GM23338 (cell line): ENCODE measurements at regions not wholly inside any gene's neighbourhood (a gene's known extent, or its start where the extent isn't known, plus 50 kb on each side); places are given as distances from the start of the nearest gene placed in this dataset.

Source experiments
- ATAC-seq: fragments of 200-7000 bp; cut with Tn5 transposase; 3 replicates; pipeline ENCODE4 v1.9.1; 2020
- DNase-seq: peaks from one replicate; pipeline ENCODE4 v3.0.0-alpha.2; 2015; ENCODE audit warnings: low spot score
- H2AFZ ChIP-seq: fragments of 200-600 bp; sonication (generic); 2 replicates; pipeline ENCODE4 v1.8.0; 2016; ENCODE audit warnings: antibody characterized with exemption, mild to moderate bottlenecking, moderate library complexity
- H3F3A ChIP-seq: fragments of 200-600 bp; sonication (generic); replicated peaks from 2 replicates; pipeline ENCODE4 v1.8.0; 2017; ENCODE audit warnings: antibody characterized with exemption, mixed run types, low read depth
- H3K27ac ChIP-seq: fragments of 200-600 bp; sonication (generic); 2 replicates; pipeline ENCODE4 v1.6.1; 2016; ENCODE audit warnings: low read depth
- H3K27me3 ChIP-seq: fragments of 200-600 bp; sonication (generic); 2 replicates; pipeline ENCODE4 v1.8.0; 2016; ENCODE audit warnings: mild to moderate bottlenecking, mixed run types, moderate library complexity; ENCODE audit not compliant: insufficient read depth
- H3K36me3 ChIP-seq: fragments of 200-600 bp; sonication (generic); 2 replicates; pipeline ENCODE4 v1.8.0; 2016; ENCODE audit warnings: mild to moderate bottlenecking; ENCODE audit not compliant: insufficient read depth
- H3K4me1 ChIP-seq: fragments of 200-600 bp; sonication (generic); 2 replicates; pipeline ENCODE4 v1.8.0; 2016; ENCODE audit warnings: mild to moderate bottlenecking, moderate library complexity; ENCODE audit not compliant: insufficient read depth
- H3K4me2 ChIP-seq: fragments of 200-600 bp; sonication (generic); 2 replicates; pipeline ENCODE4 v1.7.1; 2017; ENCODE audit warnings: mixed run types
- H3K4me3 ChIP-seq: fragments of 200-600 bp; sonication (generic); 2 replicates; pipeline ENCODE4 v1.6.1; 2016; ENCODE audit warnings: mixed run types
- H3K79me2 ChIP-seq: fragments of 200-600 bp; sonication (generic); replicated peaks from 2 replicates; pipeline ENCODE4 v1.8.0; 2017; ENCODE audit warnings: mild to moderate bottlenecking; ENCODE audit not compliant: insufficient read depth
- H3K9me2 ChIP-seq: fragments of 200-600 bp; sonication (generic); 2 replicates; pipeline ENCODE4 v1.8.0; 2017; ENCODE audit not compliant: insufficient read depth
- H4K20me1 ChIP-seq: fragments of 200-600 bp; sonication (generic); replicated peaks from 2 replicates; pipeline ENCODE4 v1.8.0; 2017; ENCODE audit warnings: mild to moderate bottlenecking; ENCODE audit not compliant: insufficient read depth
- H3K27ac Mint-ChIP-seq: 2 replicates; pipeline ENCODE4 v1.8.0; 2020; ENCODE audit warnings: inconsistent platforms, mild to moderate bottlenecking, moderate library complexity, mixed read lengths
- H3K27me3 Mint-ChIP-seq: 3 replicates; pipeline ENCODE4 v1.8.0; 2022; ENCODE audit warnings: low read depth, mild to moderate bottlenecking, moderate library complexity, mixed read lengths, inconsistent platforms; ENCODE audit not compliant: insufficient read depth, poor library complexity
- H3K36me3 Mint-ChIP-seq: 3 replicates; pipeline ENCODE4 v1.8.0; 2021; ENCODE audit warnings: low read depth, mild to moderate bottlenecking, inconsistent platforms, moderate library complexity, mixed read lengths
- H3K4me1 Mint-ChIP-seq: 3 replicates; pipeline ENCODE4 v1.8.0; 2020; ENCODE audit warnings: mild to moderate bottlenecking, inconsistent platforms, mixed read lengths
- H3K4me3 Mint-ChIP-seq: 3 replicates; pipeline ENCODE4 v1.8.0; 2021; ENCODE audit warnings: moderate library complexity, mild to moderate bottlenecking, inconsistent platforms, mixed read lengths
- H3K9me3 Mint-ChIP-seq: 3 replicates; pipeline ENCODE4 v1.8.0; 2020; ENCODE audit warnings: moderate library complexity, mild to moderate bottlenecking, inconsistent platforms, mixed read lengths
- CREB1 ChIP-seq: fragments of 250-450 bp; sonication (Bioruptor Pico); IDR thresholded peaks from 2 replicates; pipeline ENCODE4 v1.5.0; 2020; ENCODE audit warnings: low read depth, mild to moderate bottlenecking, moderate library complexity
- CTCF ChIP-seq, 2 experiments: fragments of 200-600 bp in 1 of 2; sonication (generic) in 1 of 2; conservative IDR thresholded peaks; 2 replicates each; pipeline versions ENCODE4 v1.5.1 to v1.6.1; 2016 to 2017; ENCODE audit warnings: antibody characterized with exemption in 2 of 2, low read depth in 2 of 2, mild to moderate bottlenecking in 2 of 2, moderate library complexity in 1 of 2
- EZH2 ChIP-seq: fragments of 200-600 bp; sonication (generic); IDR thresholded peaks from one replicate; pipeline ENCODE4 v1.8.0; 2017; ENCODE audit warnings: antibody characterized with exemption, mild to moderate bottlenecking, low read depth; ENCODE audit not compliant: unreplicated experiment
- EZH2phosphoT487 ChIP-seq: fragments of 200-600 bp; sonication (generic); IDR thresholded peaks from one replicate; pipeline ENCODE4 v1.8.1; 2018; ENCODE audit warnings: antibody characterized with exemption; ENCODE audit not compliant: unreplicated experiment
- JUNB ChIP-seq: IDR thresholded peaks from one replicate; pipeline ENCODE4 v1.6.1; 2016; ENCODE audit warnings: antibody characterized with exemption; ENCODE audit not compliant: unreplicated experiment
- NANOG ChIP-seq: IDR thresholded peaks from 2 replicates; pipeline ENCODE4 v1.6.1; 2016; ENCODE audit warnings: antibody characterized with exemption, borderline replicate concordance
- POLR2AphosphoS5 ChIP-seq: IDR thresholded peaks from 2 replicates; pipeline ENCODE4 v1.6.1; 2016; ENCODE audit warnings: antibody characterized with exemption, low read depth
- STAT1 ChIP-seq: IDR thresholded peaks from one replicate; pipeline ENCODE4 v1.6.1; 2016; ENCODE audit warnings: antibody characterized with exemption; ENCODE audit not compliant: unreplicated experiment
- ZNF114 ChIP-seq: fragments of 250-450 bp; sonication (Bioruptor Pico); IDR thresholded peaks from 2 replicates; pipeline ENCODE4 v1.5.0; 2020; ENCODE audit warnings: mild to moderate bottlenecking, moderate library complexity
- ZNF331 ChIP-seq: fragments of 250-450 bp; sonication (Bioruptor Pico); IDR thresholded peaks from 2 replicates; pipeline ENCODE4 v1.5.0; 2020; ENCODE audit warnings: low read depth, mild to moderate bottlenecking, moderate library complexity
- TF ChIP-seq, protein P1 (sequence below): fragments of 250-450 bp; sonication (Bioruptor Pico); IDR thresholded peaks from 2 replicates; pipeline ENCODE4 v1.5.0; 2020; ENCODE audit warnings: mild to moderate bottlenecking, moderate library complexity
- TF ChIP-seq, protein P2 (sequence below): IDR thresholded peaks from one replicate; pipeline ENCODE4 v1.6.1; 2018; ENCODE audit warnings: antibody characterized with exemption; ENCODE audit not compliant: unreplicated experiment
- TF ChIP-seq, protein P3 (sequence below): IDR thresholded peaks from 2 replicates; pipeline ENCODE4 v1.6.1; 2016; ENCODE audit warnings: antibody characterized with exemption

DNA sequence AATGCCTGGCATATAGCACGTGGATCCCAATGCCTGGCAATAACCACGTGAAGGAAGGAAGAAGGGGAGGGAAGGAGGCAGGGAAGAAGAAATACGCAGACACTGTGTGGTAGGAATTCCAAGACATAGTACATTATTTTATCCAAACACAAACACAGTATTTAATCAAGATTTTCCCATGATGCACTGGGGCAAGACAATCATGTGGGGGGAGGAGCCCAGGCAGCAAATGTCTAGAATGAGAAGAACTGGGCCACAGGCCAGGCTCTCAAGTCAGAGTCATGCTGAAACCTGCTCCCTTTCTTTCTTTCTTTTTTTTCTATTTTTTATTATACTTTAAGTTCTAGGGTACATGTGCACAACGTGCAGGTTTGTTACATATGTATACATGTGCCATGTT, 717.9 kb downstream of the UQCRFS1 start:
- H3K9me2 ChIP-seq: no peaks in the 10 kb centered on the region
- DNase-seq (no peak), ATAC-seq (no peak)
- H2AFZ ChIP-seq: no peak overlapping the region
- H3K36me3 Mint-ChIP-seq: no peaks in the 10 kb centered on the region; the same call in 2 of the 3 replicates
- no peak overlapping the region for H3K4me3 ChIP-seq
- H3K27me3 ChIP-seq: no peaks in the 10 kb centered on the region
- TF ChIP-seq JUNB: no peak
- TF ChIP-seq EZH2: no peak
- TF ChIP-seq, protein P1, sequence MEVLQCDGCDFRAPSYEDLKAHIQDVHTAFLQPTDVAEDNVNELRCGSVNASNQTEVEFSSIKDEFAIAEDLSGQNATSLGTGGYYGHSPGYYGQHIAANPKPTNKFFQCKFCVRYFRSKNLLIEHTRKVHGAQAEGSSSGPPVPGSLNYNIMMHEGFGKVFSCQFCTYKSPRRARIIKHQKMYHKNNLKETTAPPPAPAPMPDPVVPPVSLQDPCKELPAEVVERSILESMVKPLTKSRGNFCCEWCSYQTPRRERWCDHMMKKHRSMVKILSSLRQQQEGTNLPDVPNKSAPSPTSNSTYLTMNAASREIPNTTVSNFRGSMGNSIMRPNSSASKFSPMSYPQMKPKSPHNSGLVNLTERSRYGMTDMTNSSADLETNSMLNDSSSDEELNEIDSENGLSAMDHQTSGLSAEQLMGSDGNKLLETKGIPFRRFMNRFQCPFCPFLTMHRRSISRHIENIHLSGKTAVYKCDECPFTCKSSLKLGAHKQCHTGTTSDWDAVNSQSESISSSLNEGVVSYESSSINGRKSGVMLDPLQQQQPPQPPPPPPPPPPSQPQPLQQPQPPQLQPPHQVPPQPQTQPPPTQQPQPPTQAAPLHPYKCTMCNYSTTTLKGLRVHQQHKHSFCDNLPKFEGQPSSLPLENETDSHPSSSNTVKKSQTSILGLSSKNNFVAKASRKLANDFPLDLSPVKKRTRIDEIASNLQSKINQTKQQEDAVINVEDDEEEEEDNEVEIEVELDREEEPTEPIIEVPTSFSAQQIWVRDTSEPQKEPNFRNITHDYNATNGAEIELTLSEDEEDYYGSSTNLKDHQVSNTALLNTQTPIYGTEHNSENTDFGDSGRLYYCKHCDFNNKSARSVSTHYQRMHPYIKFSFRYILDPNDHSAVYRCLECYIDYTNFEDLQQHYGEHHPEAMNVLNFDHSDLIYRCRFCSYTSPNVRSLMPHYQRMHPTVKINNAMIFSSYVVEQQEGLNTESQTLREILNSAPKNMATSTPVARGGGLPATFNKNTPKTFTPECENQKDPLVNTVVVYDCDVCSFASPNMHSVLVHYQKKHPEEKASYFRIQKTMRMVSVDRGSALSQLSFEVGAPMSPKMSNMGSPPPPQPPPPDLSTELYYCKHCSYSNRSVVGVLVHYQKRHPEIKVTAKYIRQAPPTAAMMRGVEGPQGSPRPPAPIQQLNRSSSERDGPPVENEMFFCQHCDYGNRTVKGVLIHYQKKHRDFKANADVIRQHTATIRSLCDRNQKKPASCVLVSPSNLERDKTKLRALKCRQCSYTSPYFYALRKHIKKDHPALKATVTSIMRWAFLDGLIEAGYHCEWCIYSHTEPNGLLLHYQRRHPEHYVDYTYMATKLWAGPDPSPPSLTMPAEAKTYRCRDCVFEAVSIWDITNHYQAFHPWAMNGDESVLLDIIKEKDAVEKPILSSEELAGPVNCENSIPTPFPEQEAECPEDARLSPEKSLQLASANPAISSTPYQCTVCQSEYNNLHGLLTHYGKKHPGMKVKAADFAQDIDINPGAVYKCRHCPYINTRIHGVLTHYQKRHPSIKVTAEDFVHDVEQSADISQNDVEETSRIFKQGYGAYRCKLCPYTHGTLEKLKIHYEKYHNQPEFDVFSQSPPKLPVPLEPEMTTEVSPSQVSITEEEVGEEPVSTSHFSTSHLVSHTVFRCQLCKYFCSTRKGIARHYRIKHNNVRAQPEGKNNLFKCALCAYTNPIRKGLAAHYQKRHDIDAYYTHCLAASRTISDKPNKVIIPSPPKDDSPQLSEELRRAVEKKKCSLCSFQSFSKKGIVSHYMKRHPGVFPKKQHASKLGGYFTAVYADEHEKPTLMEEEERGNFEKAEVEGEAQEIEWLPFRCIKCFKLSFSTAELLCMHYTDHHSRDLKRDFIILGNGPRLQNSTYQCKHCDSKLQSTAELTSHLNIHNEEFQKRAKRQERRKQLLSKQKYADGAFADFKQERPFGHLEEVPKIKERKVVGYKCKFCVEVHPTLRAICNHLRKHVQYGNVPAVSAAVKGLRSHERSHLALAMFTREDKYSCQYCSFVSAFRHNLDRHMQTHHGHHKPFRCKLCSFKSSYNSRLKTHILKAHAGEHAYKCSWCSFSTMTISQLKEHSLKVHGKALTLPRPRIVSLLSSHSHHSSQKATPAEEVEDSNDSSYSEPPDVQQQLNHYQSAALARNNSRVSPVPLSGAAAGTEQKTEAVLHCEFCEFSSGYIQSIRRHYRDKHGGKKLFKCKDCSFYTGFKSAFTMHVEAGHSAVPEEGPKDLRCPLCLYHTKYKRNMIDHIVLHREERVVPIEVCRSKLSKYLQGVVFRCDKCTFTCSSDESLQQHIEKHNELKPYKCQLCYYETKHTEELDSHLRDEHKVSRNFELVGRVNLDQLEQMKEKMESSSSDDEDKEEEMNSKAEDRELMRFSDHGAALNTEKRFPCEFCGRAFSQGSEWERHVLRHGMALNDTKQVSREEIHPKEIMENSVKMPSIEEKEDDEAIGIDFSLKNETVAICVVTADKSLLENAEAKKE (CRISPR knock-in tag): no peak
- TF ChIP-seq, protein P2, sequence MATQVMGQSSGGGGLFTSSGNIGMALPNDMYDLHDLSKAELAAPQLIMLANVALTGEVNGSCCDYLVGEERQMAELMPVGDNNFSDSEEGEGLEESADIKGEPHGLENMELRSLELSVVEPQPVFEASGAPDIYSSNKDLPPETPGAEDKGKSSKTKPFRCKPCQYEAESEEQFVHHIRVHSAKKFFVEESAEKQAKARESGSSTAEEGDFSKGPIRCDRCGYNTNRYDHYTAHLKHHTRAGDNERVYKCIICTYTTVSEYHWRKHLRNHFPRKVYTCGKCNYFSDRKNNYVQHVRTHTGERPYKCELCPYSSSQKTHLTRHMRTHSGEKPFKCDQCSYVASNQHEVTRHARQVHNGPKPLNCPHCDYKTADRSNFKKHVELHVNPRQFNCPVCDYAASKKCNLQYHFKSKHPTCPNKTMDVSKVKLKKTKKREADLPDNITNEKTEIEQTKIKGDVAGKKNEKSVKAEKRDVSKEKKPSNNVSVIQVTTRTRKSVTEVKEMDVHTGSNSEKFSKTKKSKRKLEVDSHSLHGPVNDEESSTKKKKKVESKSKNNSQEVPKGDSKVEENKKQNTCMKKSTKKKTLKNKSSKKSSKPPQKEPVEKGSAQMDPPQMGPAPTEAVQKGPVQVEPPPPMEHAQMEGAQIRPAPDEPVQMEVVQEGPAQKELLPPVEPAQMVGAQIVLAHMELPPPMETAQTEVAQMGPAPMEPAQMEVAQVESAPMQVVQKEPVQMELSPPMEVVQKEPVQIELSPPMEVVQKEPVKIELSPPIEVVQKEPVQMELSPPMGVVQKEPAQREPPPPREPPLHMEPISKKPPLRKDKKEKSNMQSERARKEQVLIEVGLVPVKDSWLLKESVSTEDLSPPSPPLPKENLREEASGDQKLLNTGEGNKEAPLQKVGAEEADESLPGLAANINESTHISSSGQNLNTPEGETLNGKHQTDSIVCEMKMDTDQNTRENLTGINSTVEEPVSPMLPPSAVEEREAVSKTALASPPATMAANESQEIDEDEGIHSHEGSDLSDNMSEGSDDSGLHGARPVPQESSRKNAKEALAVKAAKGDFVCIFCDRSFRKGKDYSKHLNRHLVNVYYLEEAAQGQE: no peak
- TF ChIP-seq ZNF114 (CRISPR knock-in tag): no peak
- no peak for TF ChIP-seq EZH2phosphoT487
- TF ChIP-seq, protein P3, sequence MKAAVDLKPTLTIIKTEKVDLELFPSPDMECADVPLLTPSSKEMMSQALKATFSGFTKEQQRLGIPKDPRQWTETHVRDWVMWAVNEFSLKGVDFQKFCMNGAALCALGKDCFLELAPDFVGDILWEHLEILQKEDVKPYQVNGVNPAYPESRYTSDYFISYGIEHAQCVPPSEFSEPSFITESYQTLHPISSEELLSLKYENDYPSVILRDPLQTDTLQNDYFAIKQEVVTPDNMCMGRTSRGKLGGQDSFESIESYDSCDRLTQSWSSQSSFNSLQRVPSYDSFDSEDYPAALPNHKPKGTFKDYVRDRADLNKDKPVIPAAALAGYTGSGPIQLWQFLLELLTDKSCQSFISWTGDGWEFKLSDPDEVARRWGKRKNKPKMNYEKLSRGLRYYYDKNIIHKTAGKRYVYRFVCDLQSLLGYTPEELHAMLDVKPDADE: no peak
- TF ChIP-seq POLR2AphosphoS5: no peak
- no peak for TF ChIP-seq ZNF331 (CRISPR knock-in tag)
- no peak for TF ChIP-seq STAT1
- no peak for TF ChIP-seq CREB1 (CRISPR knock-in tag)
- no peak for TF ChIP-seq NANOG
- TF ChIP-seq CTCF (conservative IDR thresholded peaks at IDR 0.05; ENCODE audit: low read depth in 2 of 2): no peak
- H4K20me1 ChIP-seq: no peaks in the 10 kb centered on the region
- no peak overlapping the region for H3K4me2 ChIP-seq
- H3K36me3 ChIP-seq: no peaks in the 10 kb centered on the region
- no peaks in the 10 kb centered on the region for H3K9me3 Mint-ChIP-seq
- no peaks in the 10 kb centered on the region for H3F3A ChIP-seq
- peaks cover 26% of the 10 kb centered on the region for H3K4me1 Mint-ChIP-seq
- peaks cover 7% of the 10 kb centered on the region for H3K27me3 Mint-ChIP-seq
- no peak overlapping the region for H3K4me3 Mint-ChIP-seq
- H3K27ac Mint-ChIP-seq: no peak overlapping the region
- no peaks in the 10 kb centered on the region for H3K79me2 ChIP-seq
- no peak overlapping the region for H3K27ac ChIP-seq
- peaks cover 23% of the 10 kb centered on the region for H3K4me1 ChIP-seq
